ENCODE measurements at regions not wholly inside any gene's neighbourhood (a gene's known extent, or its start where the extent isn't known, plus 50 kb on each side); places are given as distances from the start of the nearest gene placed in this dataset.

DNA sequence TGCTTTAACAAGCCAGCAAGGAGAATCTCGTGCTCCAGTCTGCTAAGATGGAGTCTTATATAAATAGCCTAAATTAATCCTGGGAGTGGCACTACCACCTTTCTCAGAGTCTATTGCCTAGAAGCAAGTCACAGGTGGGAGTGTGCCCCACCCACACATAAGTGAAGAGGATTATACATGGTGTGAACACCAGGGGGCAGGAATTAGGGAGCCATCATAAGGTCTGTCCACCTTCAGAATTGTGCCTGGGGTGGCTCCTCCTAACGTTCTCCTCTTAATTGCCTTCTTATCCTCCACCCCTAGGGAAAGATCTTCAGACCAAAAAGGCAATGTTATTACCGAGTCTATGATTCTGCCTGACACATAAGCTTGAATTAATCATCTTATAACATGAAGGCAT lies 276.8 kb upstream of the SESN3 start:
- TF ChIP-seq, protein P1, sequence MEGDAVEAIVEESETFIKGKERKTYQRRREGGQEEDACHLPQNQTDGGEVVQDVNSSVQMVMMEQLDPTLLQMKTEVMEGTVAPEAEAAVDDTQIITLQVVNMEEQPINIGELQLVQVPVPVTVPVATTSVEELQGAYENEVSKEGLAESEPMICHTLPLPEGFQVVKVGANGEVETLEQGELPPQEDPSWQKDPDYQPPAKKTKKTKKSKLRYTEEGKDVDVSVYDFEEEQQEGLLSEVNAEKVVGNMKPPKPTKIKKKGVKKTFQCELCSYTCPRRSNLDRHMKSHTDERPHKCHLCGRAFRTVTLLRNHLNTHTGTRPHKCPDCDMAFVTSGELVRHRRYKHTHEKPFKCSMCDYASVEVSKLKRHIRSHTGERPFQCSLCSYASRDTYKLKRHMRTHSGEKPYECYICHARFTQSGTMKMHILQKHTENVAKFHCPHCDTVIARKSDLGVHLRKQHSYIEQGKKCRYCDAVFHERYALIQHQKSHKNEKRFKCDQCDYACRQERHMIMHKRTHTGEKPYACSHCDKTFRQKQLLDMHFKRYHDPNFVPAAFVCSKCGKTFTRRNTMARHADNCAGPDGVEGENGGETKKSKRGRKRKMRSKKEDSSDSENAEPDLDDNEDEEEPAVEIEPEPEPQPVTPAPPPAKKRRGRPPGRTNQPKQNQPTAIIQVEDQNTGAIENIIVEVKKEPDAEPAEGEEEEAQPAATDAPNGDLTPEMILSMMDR (IDR thresholded peaks at IDR 0.05): no peak
- no peak for TF ChIP-seq RCOR1 (IDR thresholded peaks at IDR 0.05; ENCODE audit: low read length)
- TF ChIP-seq RXRA (IDR thresholded peaks at IDR 0.05; ENCODE audit: borderline replicate concordance, low read depth): no peak
- TF ChIP-seq, protein P2, sequence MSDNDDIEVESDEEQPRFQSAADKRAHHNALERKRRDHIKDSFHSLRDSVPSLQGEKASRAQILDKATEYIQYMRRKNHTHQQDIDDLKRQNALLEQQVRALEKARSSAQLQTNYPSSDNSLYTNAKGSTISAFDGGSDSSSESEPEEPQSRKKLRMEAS (IDR thresholded peaks at IDR 0.05; ENCODE audit: low read depth): no peak
- no peak for TF ChIP-seq FOSL2 (IDR thresholded peaks at IDR 0.05; ENCODE audit: borderline replicate concordance, low read depth)
- TF ChIP-seq SIN3A (IDR thresholded peaks at IDR 0.05; ENCODE audit: borderline replicate concordance, low read depth, low read length): no peak
- TF ChIP-seq, protein P3, sequence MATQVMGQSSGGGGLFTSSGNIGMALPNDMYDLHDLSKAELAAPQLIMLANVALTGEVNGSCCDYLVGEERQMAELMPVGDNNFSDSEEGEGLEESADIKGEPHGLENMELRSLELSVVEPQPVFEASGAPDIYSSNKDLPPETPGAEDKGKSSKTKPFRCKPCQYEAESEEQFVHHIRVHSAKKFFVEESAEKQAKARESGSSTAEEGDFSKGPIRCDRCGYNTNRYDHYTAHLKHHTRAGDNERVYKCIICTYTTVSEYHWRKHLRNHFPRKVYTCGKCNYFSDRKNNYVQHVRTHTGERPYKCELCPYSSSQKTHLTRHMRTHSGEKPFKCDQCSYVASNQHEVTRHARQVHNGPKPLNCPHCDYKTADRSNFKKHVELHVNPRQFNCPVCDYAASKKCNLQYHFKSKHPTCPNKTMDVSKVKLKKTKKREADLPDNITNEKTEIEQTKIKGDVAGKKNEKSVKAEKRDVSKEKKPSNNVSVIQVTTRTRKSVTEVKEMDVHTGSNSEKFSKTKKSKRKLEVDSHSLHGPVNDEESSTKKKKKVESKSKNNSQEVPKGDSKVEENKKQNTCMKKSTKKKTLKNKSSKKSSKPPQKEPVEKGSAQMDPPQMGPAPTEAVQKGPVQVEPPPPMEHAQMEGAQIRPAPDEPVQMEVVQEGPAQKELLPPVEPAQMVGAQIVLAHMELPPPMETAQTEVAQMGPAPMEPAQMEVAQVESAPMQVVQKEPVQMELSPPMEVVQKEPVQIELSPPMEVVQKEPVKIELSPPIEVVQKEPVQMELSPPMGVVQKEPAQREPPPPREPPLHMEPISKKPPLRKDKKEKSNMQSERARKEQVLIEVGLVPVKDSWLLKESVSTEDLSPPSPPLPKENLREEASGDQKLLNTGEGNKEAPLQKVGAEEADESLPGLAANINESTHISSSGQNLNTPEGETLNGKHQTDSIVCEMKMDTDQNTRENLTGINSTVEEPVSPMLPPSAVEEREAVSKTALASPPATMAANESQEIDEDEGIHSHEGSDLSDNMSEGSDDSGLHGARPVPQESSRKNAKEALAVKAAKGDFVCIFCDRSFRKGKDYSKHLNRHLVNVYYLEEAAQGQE (IDR thresholded peaks at IDR 0.05; ENCODE audit: low read depth, low read length): no peak
